ENCODE measurements at regions not wholly inside any gene's neighbourhood (a gene's known extent, or its start where the extent isn't known, plus 50 kb on each side); places are given as distances from the start of the nearest gene placed in this dataset.

- TF ChIP-seq ZNF776 (tag by site-specific recombination; IDR thresholded peaks at IDR 0.05; ENCODE audit: borderline replicate concordance) (no peak), SETDB1 (IDR thresholded peaks at IDR 0.05; ENCODE audit: insufficient read length, low read length) (no peak), KLF16 (tag by site-specific recombination; IDR thresholded peaks at IDR 0.05) (no peak)
Observed at GRCh38 chr5:129174480-129174879, 79.9 kb downstream of the ISOC1 start (continued).

DNA sequence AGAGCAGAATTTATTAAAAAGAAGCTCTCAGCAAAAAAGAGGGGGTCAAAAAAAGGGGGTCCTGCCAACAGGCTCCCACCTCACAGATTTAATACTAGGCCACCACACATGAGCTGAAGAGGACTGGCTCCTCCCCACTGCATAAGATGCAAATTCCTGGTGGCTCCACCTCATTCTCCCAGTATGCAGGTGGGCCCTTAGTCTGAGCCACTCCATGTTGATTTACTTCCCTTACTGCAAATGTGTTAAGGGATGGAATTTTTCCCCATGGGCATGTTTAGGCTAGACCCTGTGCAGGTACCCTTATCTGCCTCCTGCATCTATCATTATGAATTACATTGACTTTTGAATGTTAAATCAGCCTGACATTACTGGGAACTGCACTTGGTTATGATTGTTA is 82.9 kb downstream of the ISOC1 start:
- Histone ChIP-seq H3K4me3 (ENCODE audit: low read depth, low read length) (no peak overlapping the region), H3K4me1 (ENCODE audit: control insufficient read depth, insufficient read depth, low read length) (no peaks in the 10 kb centered on the region), H3K27ac (ENCODE audit: extremely low read depth, low read depth, low read length) (no peak overlapping the region), H3K36me3 (ENCODE audit: control insufficient read depth in 2 of 2, insufficient read depth in 1 of 2, low read length in 2 of 2) (no peaks in the 10 kb centered on the region), H3K9me3 (ENCODE audit: control insufficient read depth, insufficient read depth, low read depth, low read length) (no peaks in the 10 kb centered on the region)
- TF ChIP-seq, protein P1, sequence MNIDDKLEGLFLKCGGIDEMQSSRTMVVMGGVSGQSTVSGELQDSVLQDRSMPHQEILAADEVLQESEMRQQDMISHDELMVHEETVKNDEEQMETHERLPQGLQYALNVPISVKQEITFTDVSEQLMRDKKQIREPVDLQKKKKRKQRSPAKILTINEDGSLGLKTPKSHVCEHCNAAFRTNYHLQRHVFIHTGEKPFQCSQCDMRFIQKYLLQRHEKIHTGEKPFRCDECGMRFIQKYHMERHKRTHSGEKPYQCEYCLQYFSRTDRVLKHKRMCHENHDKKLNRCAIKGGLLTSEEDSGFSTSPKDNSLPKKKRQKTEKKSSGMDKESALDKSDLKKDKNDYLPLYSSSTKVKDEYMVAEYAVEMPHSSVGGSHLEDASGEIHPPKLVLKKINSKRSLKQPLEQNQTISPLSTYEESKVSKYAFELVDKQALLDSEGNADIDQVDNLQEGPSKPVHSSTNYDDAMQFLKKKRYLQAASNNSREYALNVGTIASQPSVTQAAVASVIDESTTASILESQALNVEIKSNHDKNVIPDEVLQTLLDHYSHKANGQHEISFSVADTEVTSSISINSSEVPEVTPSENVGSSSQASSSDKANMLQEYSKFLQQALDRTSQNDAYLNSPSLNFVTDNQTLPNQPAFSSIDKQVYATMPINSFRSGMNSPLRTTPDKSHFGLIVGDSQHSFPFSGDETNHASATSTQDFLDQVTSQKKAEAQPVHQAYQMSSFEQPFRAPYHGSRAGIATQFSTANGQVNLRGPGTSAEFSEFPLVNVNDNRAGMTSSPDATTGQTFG (tag by site-specific recombination; IDR thresholded peaks at IDR 0.05; ENCODE audit: borderline replicate concordance), result no peak
- no peak for TF ChIP-seq ZFP37 (tag by site-specific recombination; IDR thresholded peaks at IDR 0.05)
- TF ChIP-seq ZNF768 (tag by site-specific recombination; IDR thresholded peaks at IDR 0.05), result no peak
- no peak for TF ChIP-seq KLF8 (tag by site-specific recombination; IDR thresholded peaks at IDR 0.05)
- TF ChIP-seq TRIM28 (IDR thresholded peaks at IDR 0.05; ENCODE audit: borderline replicate concordance, low read length), result no peak
- no peak for TF ChIP-seq ZFP3 (tag by site-specific recombination; IDR thresholded peaks at IDR 0.05; ENCODE audit: low read depth)
- POLR2A ChIA-PET, result no interaction called here
- CTCF ChIA-PET, result interaction anchor here (0.5 kb wide), 1 partner anchor 299 kb away, joined by 3 read pairs; no protein-coding TSS in a partner anchor

DNA sequence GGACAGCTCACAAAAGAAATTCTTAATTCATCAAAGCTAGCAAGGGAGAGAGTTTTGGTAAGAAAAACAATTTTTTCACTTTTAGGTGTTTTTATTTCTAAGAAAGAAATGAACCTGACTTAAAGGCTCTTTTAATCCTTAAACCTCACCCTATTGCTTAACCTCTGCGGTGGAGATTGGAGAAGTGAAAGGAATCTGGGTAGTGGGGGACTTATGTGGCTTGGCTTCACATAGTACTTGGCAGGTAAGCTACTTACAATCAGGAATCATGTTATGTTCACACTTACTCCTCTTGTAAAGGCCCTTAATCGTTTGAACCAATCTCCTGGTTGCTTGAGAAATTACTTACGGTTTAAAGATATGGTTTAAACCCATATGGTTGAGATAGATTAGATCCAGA is 104.8 kb downstream of the ISOC1 start:
- CTCF ChIA-PET, result no interaction called here
- POLR2A ChIA-PET, result no interaction called here
- TF ChIP-seq ZBTB48 (tag by site-specific recombination; IDR thresholded peaks at IDR 0.05) (no peak), MZF1 (tag by site-specific recombination; IDR thresholded peaks at IDR 0.05; ENCODE audit: borderline replicate concordance) (no peak), ZXDB (tag by site-specific recombination; IDR thresholded peaks at IDR 0.05) (no peak), ZNF274 (IDR thresholded peaks at IDR 0.05; ENCODE audit: low read length) (no peak), ZNF274 (tag by site-specific recombination; IDR thresholded peaks at IDR 0.05; ENCODE audit: borderline replicate concordance) (no peak), ZNF629 (tag by site-specific recombination; IDR thresholded peaks at IDR 0.05) (no peak), ZNF112 (tag by site-specific recombination; IDR thresholded peaks at IDR 0.05) (no peak), ZNF324 (tag by site-specific recombination; IDR thresholded peaks at IDR 0.05) (no peak), HOXA7 (CRISPR knock-in tag; IDR thresholded peaks at IDR 0.05; ENCODE audit: borderline replicate concordance) (no peak), ZNF24 (tag by site-specific recombination; IDR thresholded peaks at IDR 0.05) (no peak), ZNF426 (tag by site-specific recombination; IDR thresholded peaks at IDR 0.05) (no peak), EGR2 (tag by site-specific recombination; IDR thresholded peaks at IDR 0.05; ENCODE audit: low read depth) (no peak), ZNF791 (tag by site-specific recombination; IDR thresholded peaks at IDR 0.05) (no peak)
- TF ChIP-seq, protein P2, sequence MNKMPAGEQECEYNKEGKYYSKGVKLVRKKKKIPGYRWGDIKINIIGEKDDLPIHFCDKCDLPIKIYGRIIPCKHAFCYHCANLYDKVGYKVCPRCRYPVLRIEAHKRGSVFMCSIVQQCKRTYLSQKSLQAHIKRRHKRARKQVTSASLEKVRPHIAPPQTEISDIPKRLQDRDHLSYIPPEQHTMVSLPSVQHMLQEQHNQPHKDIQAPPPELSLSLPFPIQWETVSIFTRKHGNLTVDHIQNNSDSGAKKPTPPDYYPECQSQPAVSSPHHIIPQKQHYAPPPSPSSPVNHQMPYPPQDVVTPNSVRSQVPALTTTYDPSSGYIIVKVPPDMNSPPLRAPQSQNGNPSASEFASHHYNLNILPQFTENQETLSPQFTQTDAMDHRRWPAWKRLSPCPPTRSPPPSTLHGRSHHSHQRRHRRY (tag by site-specific recombination; IDR thresholded peaks at IDR 0.05), result no peak

More for the DNA sequence above, 104.8 kb downstream of the ISOC1 start:
- H3K9me3 ChIP-seq (ENCODE audit: control insufficient read depth, insufficient read depth, low read depth, low read length), result no peaks in the 10 kb centered on the region
- no peak overlapping the region for H3K27ac ChIP-seq (ENCODE audit: extremely low read depth, low read depth, low read length)
- H3K4me3 ChIP-seq (ENCODE audit: low read depth, low read length), result no peak overlapping the region
- H3K4me1 ChIP-seq (ENCODE audit: control insufficient read depth, insufficient read depth, low read length), result no peaks in the 10 kb centered on the region
- H3K36me3 ChIP-seq (ENCODE audit: control insufficient read depth in 2 of 2, insufficient read depth in 1 of 2, low read length in 2 of 2), result no peaks in the 10 kb centered on the region

All from HEK293 (cell line).